ENCODE measurements at regions not wholly inside any gene's neighbourhood (a gene's known extent, or its start where the extent isn't known, plus 50 kb on each side); places are given as distances from the start of the nearest gene placed in this dataset.

- Histone ChIP-seq H3K9me3 (no peaks in the 10 kb centered on the region), H3K27me3 (no peaks in the 10 kb centered on the region), H3K4me3 (no peak overlapping the region), H3K27ac (peak overlapping the region; percentile 77 to 82 (median 81)), H3K4me1 (peaks cover 36 to 97% (median 66%) of the 10 kb centered on the region in 4 donors), H3K36me3 (no peaks in the 10 kb centered on the region)
- TF ChIP-seq POLR2A (IDR thresholded peaks at IDR 0.05): no peak
- TF ChIP-seq, protein P1, sequence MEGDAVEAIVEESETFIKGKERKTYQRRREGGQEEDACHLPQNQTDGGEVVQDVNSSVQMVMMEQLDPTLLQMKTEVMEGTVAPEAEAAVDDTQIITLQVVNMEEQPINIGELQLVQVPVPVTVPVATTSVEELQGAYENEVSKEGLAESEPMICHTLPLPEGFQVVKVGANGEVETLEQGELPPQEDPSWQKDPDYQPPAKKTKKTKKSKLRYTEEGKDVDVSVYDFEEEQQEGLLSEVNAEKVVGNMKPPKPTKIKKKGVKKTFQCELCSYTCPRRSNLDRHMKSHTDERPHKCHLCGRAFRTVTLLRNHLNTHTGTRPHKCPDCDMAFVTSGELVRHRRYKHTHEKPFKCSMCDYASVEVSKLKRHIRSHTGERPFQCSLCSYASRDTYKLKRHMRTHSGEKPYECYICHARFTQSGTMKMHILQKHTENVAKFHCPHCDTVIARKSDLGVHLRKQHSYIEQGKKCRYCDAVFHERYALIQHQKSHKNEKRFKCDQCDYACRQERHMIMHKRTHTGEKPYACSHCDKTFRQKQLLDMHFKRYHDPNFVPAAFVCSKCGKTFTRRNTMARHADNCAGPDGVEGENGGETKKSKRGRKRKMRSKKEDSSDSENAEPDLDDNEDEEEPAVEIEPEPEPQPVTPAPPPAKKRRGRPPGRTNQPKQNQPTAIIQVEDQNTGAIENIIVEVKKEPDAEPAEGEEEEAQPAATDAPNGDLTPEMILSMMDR (IDR thresholded peaks at IDR 0.05): no peak
- no peak for TF ChIP-seq POLR2AphosphoS5 (IDR thresholded peaks at IDR 0.05)
- TF ChIP-seq EP300 (IDR thresholded peaks at IDR 0.05; ENCODE audit: low read depth): no peak
- in situ Hi-C loops (cut with MboI; ENCODE audit: low pct_ligation_motif_present in 1 of 4, low pct_unique_long_range_greater_than_20kb in 1 of 4, low sequenced_read_pairs in 3 of 4): no loop called here
- 56 to 60% methylated on average over 9 of the region's 9 CpGs for WGBS, 2 donors (ENCODE audit: low coverage in 1 of 2)
- no peak for DNase-seq
- intact Hi-C loops (cut with DNase I; ENCODE audit: low total_unique reads): no loop called here
Measured at GRCh38 chr3:159786489-159787177, 202.0 kb upstream of the IL12A start.

GRCh38 chr3:159787178-159787574 is 201.5 kb upstream of the IL12A start:
- TF ChIP-seq POLR2A (IDR thresholded peaks at IDR 0.05) (no peak), POLR2AphosphoS5 (IDR thresholded peaks at IDR 0.05) (peak; percentile 13 to 54 (median 18)), EP300 (IDR thresholded peaks at IDR 0.05; ENCODE audit: low read depth) (no peak)
- TF ChIP-seq, protein P1 (IDR thresholded peaks at IDR 0.05): no peak
- Histone ChIP-seq H3K36me3 (no peaks in the 10 kb centered on the region), H3K4me1 (peaks cover 36 to 100% (median 66%) of the 10 kb centered on the region in 4 donors), H3K4me3 (no peak overlapping the region), H3K9me3 (no peaks in the 10 kb centered on the region), H3K27me3 (no peaks in the 10 kb centered on the region), H3K27ac (peak overlapping the region; percentile 77 to 82 (median 81))
- WGBS, 2 donors (ENCODE audit: low coverage in 1 of 2): 31 to 34% methylated on average over 3 to 4 of the region's 4 CpGs
- in situ Hi-C loops (cut with MboI; ENCODE audit: low pct_ligation_motif_present in 1 of 4, low pct_unique_long_range_greater_than_20kb in 1 of 4, low sequenced_read_pairs in 3 of 4): no loop called here
- intact Hi-C loops (cut with DNase I; ENCODE audit: low total_unique reads): no loop called here
- peak; percentile 64 for DNase-seq

DNA sequence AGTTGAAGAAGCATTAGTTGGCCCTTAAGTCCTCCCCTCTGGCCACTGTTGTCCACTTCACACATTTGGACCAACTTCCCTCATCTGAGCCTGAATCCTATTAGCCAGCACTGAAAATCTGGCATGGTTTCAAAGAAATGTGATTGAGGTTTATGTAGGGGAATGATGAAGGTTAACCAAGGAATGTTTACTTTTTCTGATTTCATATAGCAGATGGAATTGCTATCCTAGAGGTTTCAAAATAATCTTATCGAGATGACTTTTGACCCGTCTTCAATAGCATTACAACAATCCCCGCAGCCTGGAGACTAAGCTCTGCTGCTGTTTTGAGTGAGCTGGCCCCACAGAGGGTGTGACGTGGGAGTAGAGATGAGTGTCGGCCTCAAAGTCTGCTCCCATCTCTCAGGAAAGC is 200.8 kb upstream of the IL12A start:
- H3K27ac ChIP-seq: peak overlapping the region; percentile 77 to 82 (median 81)
- WGBS, 2 donors (ENCODE audit: low coverage in 1 of 2): 33 to 60% methylated on average over 3 to 5 of the region's 5 CpGs
- intact Hi-C loops (cut with DNase I; ENCODE audit: low total_unique reads) (no loop called here), in situ Hi-C loops (cut with MboI; ENCODE audit: low pct_ligation_motif_present in 1 of 4, low pct_unique_long_range_greater_than_20kb in 1 of 4, low sequenced_read_pairs in 3 of 4) (no loop called here)
- H3K4me3 ChIP-seq: no peak overlapping the region
- TF ChIP-seq POLR2AphosphoS5 (IDR thresholded peaks at IDR 0.05): no peak
- H3K9me3 ChIP-seq: no peaks in the 10 kb centered on the region
- no peaks in the 10 kb centered on the region for H3K36me3 ChIP-seq
- peaks cover 36 to 98% (median 65%) of the 10 kb centered on the region in 4 donors for H3K4me1 ChIP-seq
- no peaks in the 10 kb centered on the region for H3K27me3 ChIP-seq
- DNase-seq: peak; percentile 66

- Histone ChIP-seq H3K27me3 (no peaks in the 10 kb centered on the region), H3K27ac (peak overlapping the region; percentile 77 to 82 (median 81)), H3K4me1 (peaks cover 36 to 93% (median 62%) of the 10 kb centered on the region in 4 donors), H3K9me3 (no peaks in the 10 kb centered on the region), H3K36me3 (no peaks in the 10 kb centered on the region), H3K4me3 (no peak overlapping the region)
- WGBS, 2 donors (ENCODE audit: low coverage in 1 of 2): 58 to 60% methylated on average over 3 of the region's 3 CpGs
- intact Hi-C loops (cut with DNase I; ENCODE audit: low total_unique reads) (no loop called here), in situ Hi-C loops (cut with MboI; ENCODE audit: low pct_ligation_motif_present in 1 of 4, low pct_unique_long_range_greater_than_20kb in 1 of 4, low sequenced_read_pairs in 3 of 4) (no loop called here)
- DNase-seq: no peak
- no peak for TF ChIP-seq POLR2A (IDR thresholded peaks at IDR 0.05)
- no peak for TF ChIP-seq POLR2AphosphoS5 (IDR thresholded peaks at IDR 0.05)
- no peak for TF ChIP-seq EP300 (IDR thresholded peaks at IDR 0.05; ENCODE audit: low read depth)
- TF ChIP-seq, protein P1 (IDR thresholded peaks at IDR 0.05): no peak
Measured at GRCh38 chr3:159788291-159788690, 200.3 kb upstream of the IL12A start.
